ENCODE measurements at regions not wholly inside any gene's neighbourhood (a gene's known extent, or its start where the extent isn't known, plus 50 kb on each side); places are given as distances from the start of the nearest gene placed in this dataset.
"Not testable (repeated sequence)": the region's sequence is repeated elsewhere in the genome, so short reads cannot be mapped to it uniquely, and the experiment has no call there.

- no peak for DNase-seq
These were observed 527.8 kb upstream of the AUTS2 start for GRCh38 chr7:69070476-69070875.

DNA sequence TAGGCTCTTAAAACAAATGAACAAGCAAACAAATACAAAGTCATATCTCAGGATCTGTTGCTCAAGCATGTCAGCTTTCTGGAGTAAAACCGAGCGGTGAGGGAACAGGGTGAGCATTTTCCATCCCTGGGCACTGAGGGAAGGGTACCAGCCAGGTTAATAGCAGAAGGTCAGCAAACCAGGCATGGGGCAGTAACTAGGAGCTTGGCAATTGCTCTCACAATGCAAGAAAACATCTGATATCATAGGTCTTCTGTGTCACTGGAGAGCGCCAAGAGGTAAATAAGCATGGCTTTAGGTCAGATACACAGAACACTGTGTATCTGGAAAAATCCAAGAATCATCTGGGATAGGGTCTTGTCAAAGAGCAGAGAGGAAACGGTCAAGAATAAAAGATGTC lies 521.7 kb upstream of the AUTS2 start:
- DNase-seq = no peak

- no peak for DNase-seq
These were observed 519.1 kb upstream of the AUTS2 start for GRCh38 chr7:69078997-69079769.

DNA sequence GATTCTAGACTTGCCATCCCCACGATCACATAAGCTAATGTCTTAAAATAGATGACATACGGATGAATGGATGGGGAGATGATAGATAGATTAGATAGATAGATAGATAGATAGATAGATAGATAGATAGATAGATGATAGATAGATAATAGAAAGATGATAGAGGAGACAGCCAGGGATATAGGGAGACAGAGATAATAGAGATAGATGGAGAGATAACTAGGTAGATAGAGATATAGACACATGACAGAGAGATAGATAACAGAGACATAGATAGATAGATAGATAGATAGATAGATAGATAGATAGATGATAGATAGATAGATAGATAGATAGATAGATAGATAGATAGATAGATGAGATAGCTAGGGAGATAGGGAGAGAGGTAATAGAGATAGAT lies 511.0 kb upstream of the AUTS2 start:
- DNase-seq = not testable (repeated sequence)

DNA sequence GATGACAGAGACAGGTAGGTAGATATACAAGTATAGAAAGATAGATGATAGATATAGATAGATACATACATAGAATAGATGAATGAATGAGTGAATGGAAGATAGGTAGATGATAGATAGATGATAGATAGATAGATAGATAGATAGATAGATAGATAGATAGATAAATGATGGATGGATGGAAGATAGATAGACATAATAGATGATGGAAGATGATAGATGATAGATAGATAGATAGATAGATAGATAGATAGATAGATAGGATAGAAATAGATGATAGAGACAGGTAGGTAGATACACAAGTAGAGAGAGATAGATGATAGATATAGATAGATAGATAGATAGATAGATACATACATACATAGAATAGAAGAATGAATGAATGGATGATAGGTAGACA lies 510.1 kb upstream of the AUTS2 start:
- no peak for DNase-seq

- peak; percentile 4 for DNase-seq
These were observed 507.3 kb upstream of the AUTS2 start for GRCh38 chr7:69090936-69091335.

DNA sequence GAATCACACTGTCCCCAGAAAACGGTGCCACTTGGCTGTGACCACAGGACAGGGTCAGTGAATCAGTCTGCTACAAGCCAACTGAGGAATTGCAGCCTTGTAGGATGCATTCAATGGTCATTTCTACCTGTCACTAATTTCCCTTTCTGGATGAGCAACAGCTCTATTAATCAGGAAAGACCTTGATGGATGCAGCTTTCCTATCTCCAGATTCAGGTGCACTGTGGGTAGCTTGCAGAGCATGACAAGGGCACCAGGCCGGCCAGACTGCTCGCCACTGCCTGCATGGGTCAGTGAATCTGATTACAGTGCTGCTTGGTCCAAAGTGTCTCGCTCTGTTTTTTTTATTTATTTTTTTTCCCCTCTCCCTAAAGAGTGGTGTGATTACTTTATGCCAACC lies 506.8 kb upstream of the AUTS2 start:
- DNase-seq = no peak

DNA sequence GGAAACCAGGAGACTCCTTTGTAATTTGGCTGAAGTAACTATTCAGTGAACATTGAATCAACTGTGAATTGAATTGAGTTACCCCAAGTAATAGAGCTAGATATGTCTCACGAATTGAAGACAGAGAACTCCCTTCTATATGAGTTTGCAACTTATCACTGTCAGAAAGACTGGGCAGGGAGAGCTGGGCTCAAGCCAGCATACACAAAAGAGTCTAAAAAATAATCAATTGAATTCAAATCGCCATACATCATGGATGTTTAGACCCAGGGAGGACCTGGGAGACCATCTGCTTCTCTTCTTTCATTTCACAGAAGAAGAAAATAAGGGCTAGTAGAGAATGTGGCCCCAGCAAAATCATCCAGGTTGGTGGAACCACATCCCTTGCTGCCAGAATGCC lies 503.1 kb upstream of the AUTS2 start:
- no peak for DNase-seq

DNA sequence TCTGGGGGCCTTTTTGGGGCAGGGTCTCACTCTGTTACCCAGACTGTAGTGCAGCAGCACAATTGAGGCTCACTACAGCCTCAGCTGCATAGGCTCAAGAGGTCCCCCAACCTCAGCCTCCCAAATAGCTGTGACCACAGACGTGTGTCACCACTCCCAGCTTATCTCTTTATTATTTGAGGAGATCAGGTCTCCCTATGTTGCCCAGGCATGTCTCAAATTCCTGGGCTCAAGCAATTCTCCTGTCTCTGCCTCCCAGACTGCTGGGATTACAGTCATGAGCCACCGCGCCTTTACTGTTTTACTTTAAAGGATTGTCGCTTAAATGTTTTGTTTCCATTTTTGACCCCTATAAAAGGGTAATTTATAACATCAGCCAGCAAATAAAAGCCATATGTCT lies 502.6 kb upstream of the AUTS2 start:
- DNase-seq = no peak

GRCh38 chr7:69104023-69104422 lies 494.3 kb upstream of the AUTS2 start:
- no peak for DNase-seq

DNA sequence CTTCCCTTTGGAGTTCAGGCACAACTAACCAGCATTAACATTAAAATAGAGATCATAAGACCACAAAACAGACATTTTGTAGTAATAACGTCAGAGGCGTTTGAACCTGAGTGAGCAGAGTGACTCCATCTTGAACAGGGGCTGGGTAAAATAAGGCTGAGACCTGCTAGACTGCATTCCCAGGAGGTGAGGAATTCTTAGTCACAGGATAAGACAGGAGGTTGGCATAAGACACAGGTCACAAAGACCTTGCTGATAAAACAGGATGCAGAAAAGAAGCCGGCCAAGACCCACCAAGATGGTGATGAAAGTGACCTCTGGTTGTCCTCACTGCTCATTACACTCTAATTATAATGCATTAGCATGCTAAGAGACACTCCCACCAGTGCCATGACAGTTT lies 493.2 kb upstream of the AUTS2 start:
- DNase-seq = no peak

- no peak for DNase-seq
These were observed 492.3 kb upstream of the AUTS2 start for GRCh38 chr7:69105981-69106380.

GRCh38 chr7:69106449-69106848 lies 491.8 kb upstream of the AUTS2 start:
- not testable (repeated sequence) for DNase-seq

GRCh38 chr7:69106946-69107345 lies 491.3 kb upstream of the AUTS2 start:
- DNase-seq = not testable (repeated sequence)

DNA sequence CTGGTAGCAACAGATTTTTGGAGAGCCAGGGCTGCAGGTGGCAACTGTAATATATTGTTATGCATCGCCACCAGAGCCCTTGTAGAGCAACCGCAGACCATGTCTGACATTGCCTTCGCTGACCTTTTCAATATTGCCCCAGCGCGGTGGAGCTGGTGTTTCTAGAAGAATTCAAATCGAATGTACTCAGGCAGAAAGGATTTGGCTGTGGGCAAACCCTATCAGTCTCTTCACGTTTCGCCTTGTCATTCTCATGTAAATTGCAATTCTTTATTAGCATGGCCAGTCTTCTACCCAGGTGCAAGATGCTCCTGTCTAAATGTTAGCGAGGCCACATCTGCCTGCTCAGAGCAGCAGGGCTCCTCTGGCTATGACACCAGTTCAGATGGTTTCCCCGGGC lies 490.2 kb upstream of the AUTS2 start:
- no peak for DNase-seq

DNA sequence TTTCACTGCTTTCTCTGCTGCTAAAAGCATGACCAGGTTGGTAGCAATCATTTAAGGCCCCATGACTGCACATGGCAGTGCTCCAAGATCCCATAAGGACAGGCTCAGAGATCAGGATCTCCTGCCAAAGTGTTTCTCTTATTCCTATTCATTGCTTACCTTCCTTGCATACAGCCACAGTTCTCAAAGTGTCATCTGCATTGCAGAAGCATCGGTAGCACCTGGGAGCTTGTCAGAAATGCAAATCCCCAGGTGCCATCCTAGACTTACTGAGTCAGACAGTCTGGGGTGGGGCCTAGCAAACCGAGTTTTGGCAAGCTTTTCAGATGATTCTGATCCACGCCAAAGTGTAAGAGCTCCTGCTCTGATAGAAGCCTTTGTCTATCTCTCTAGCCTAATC lies 489.0 kb upstream of the AUTS2 start:
- DNase-seq = peak; percentile 75

GRCh38 chr7:69109879-69110278 lies 488.4 kb upstream of the AUTS2 start:
- no peak for DNase-seq

- DNase-seq = no peak
These were observed 487.7 kb upstream of the AUTS2 start for GRCh38 chr7:69110450-69111050.

- no peak for DNase-seq
These were observed 483.9 kb upstream of the AUTS2 start for GRCh38 chr7:69114374-69114773.

- DNase-seq = no peak
These were observed 482.5 kb upstream of the AUTS2 start for GRCh38 chr7:69115788-69116187.

DNA sequence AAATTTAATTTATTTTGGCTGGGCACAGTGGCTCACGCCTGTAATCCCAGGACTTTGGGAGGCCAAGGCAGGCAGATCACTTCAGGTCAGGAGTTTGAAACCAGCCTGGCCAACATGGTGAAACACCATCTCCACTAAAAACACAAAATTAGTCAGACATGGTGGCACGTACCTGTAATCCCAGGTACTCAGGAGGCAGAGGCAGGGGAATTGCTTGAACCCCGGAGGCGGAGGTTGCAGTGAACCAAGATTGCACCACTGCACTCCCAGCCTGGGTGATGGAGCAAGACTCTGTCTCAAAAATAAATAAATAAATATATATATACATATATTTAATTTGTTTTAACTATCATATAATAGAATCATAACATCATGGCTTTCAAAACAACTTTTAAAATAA lies 482.1 kb upstream of the AUTS2 start:
- not testable (repeated sequence) for DNase-seq

DNA sequence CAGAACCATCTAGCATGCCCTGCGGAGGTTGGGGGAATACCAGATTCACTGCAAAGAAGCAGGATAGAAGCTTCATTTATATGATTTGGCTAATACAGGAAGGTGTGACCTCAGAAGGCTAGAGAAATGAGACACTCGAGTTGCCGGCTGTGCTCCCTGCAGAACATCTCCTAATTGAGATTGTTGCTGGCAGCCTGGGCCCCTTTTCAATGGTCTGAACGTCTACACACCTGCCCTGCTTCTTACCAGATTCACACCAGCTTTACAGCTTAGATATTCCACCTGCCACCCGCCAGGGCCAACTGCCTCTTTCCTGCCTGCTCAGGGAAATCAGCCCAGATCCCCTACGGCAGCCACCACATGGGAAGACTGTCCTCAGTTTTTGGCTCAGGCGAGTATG lies 475.3 kb upstream of the AUTS2 start:
- DNase-seq = peak; percentile 19

DNA sequence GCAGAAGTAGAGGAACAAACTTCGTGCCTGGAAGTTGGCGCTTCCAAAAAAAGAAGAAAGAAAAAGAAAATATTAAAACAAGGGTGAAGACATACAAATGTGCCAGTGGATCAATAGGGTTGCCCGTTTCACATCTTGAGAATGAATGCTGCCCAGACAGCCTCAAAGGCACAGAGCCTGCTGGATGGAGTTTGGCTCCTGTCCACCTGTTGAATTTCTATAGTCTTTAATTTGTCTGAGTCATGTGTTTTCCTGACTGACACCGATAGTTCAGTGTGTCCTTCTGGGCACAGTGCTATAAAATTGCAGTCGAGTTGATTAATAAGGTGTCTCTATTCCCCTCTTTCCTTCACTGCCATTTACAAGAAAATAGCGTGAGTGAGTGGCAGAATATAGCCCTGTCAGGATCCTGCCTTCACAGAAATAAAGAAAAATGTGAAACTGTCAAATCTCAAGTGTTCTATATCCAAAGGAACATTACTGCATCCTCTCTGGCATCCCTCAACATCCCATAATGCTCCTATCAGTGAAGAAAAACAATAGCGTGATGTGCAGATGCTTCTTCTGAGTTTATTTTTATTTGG lies 471.3 kb upstream of the AUTS2 start:
- no peak for DNase-seq

- DNase-seq = no peak
These were observed 468.8 kb upstream of the AUTS2 start for GRCh38 chr7:69129524-69129923.

- DNase-seq = no peak
These were observed 468.3 kb upstream of the AUTS2 start for GRCh38 chr7:69129951-69130350.

All from NCI-H2171 (cell line).